GM12875 (cell line): ENCODE measurements at regions not wholly inside any gene's neighbourhood (a gene's known extent, or its start where the extent isn't known, plus 50 kb on each side); places are given as distances from the start of the nearest gene placed in this dataset.

Experiments
- H3K4me3 ChIP-seq: one replicate; pipeline ENCODE4 v1.5.1; 2011; ENCODE audit warnings: low read depth, low read length, control low read depth
- CTCF ChIP-seq: IDR thresholded peaks from 2 replicates; pipeline ENCODE4 v1.5.1; 2011; ENCODE audit warnings: low read depth, mild to moderate bottlenecking, control low read depth, inconsistent platforms, low read length, moderate library complexity, borderline replicate concordance; ENCODE audit not compliant: insufficient read depth

- no peak overlapping the region for H3K4me3 ChIP-seq
- no peak for TF ChIP-seq CTCF
Observed at GRCh38 chr2:174662459-174662858, 64.9 kb upstream of the WIPF1 start.

DNA sequence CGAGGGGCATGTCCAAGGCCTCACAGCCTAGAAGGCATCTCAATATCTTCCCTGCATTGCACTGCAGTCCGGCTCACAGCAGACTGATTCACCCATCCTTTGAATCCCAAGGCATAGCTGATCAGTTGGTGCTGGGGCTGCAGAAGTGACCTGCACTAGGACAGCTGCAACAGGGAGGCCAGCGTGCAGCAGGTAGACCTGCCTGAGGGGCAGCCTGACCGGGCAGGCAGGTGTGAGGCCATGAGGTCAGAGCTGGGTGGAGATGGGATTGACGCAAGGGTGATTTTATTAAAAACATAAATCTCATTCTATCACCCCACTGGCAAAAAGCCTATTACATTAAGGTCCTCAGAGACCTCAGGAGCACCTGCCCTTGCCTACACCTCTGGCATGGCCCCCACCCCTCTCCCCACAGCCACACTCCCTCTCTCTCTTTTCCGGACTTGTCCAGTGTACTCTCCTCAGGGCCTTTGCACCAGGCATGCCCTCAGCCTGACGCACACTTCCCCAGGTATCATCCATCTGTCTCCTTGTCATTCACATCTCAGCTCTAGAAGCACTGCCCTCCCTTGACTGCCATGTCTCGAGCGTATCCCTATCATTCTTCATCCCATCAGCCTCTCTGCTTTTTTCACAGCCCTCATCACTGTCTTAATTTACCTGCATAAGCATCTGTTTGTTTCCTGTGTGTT, 63.5 kb upstream of the WIPF1 start:
- no peak overlapping the region for H3K4me3 ChIP-seq
- TF ChIP-seq CTCF: no peak

GRCh38 chr2:174659069-174659900, 61.7 kb upstream of the WIPF1 start:
- H3K4me3 ChIP-seq: no peak overlapping the region
- TF ChIP-seq CTCF: no peak

GRCh38 chr2:174656676-174657176, 59.1 kb upstream of the WIPF1 start:
- no peak for TF ChIP-seq CTCF
- no peak overlapping the region for H3K4me3 ChIP-seq

- TF ChIP-seq CTCF: no peak
- H3K4me3 ChIP-seq: no peak overlapping the region
Observed at GRCh38 chr2:174656035-174656434, 58.4 kb upstream of the WIPF1 start.

- no peak overlapping the region for H3K4me3 ChIP-seq
- TF ChIP-seq CTCF: no peak
Observed at GRCh38 chr2:174654419-174654941, 56.9 kb upstream of the WIPF1 start.
